HFF-Myc (cell line): ENCODE measurements at regions not wholly inside any gene's neighbourhood (a gene's known extent, or its start where the extent isn't known, plus 50 kb on each side); places are given as distances from the start of the nearest gene placed in this dataset.

Experiments used
- DNase-seq: peaks from one replicate; pipeline ENCODE4 v3.0.0-alpha.2; 2011; ENCODE audit warnings: low read depth; ENCODE audit errors: extremely low read depth
- H3K4me3 ChIP-seq: replicated peaks from 2 replicates; pipeline ENCODE4 v1.5.1; 2011; ENCODE audit warnings: low read depth, mild to moderate bottlenecking, control low read depth, low read length
- CTCF ChIP-seq: IDR thresholded peaks from 2 replicates; pipeline ENCODE4 v1.5.1; 2012; ENCODE audit warnings: mild to moderate bottlenecking, low read depth, low read length, control low read depth; ENCODE audit errors: missing control alignments

DNA sequence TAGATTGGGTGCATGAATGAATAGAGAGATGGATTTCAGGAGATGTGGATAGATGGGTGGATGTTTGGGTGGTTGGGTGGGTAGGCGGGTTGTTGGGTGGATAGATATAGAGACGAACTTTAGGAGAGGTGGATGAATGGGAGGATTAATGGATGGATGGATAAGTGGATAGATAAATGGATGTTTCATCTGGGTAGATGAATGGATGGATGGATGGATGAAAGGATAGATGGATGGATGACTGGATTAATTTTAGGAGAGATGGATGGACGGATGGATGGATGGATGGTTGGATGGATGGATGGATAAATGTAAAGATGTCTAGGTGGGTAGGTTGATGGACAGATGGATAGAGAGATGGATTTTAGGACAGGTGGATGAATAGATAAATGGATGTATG, 511.3 kb downstream of the MIAT start:
- no peak for DNase-seq
- no peak for TF ChIP-seq CTCF
- no peak overlapping the region for H3K4me3 ChIP-seq

GRCh38 chr22:27170491-27170890, 513.1 kb downstream of the MIAT start:
- no peak overlapping the region for H3K4me3 ChIP-seq
- TF ChIP-seq CTCF = no peak
- no peak for DNase-seq

DNA sequence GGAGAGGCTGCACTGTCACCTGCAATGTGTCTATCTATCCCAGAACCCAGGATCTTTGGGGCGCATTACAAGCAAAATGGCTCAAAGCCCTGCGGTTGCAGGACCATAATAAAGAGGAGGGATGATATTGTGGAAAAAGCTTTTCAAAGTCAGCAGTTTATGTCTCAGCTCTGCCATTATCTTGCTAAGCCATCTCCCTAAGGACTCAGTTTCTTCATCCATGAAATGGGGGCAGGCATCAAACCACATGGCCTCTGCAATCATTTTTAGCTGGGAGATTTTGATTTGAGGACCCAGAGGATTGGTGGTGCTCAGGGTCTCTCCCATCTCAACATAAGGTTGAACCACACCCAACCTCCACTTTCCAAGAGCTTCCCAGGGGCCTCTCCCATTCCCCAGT, 513.8 kb downstream of the MIAT start:
- TF ChIP-seq CTCF = no peak
- no peak for DNase-seq
- H3K4me3 ChIP-seq = no peak overlapping the region

DNA sequence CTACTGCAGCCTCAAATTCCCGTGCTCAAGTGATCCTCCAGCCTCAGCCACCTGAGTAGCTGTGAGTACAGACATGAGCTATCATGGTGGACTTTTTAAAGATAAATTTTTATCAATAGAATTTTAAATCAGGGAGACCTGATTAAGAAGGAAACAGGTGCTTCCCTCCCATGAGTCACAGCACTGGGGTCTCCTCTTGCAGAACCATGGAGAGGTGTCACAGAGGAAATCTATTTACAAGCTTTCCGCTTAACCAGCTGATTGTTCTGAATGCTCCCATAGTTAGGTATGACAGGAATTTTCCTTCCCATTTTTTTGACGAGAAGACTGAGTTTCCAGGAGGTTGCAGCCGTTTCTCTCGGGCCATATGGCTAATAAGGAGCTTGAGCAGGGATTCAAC, 516.1 kb downstream of the MIAT start:
- H3K4me3 ChIP-seq = no peak overlapping the region
- no peak for DNase-seq
- no peak for TF ChIP-seq CTCF

DNA sequence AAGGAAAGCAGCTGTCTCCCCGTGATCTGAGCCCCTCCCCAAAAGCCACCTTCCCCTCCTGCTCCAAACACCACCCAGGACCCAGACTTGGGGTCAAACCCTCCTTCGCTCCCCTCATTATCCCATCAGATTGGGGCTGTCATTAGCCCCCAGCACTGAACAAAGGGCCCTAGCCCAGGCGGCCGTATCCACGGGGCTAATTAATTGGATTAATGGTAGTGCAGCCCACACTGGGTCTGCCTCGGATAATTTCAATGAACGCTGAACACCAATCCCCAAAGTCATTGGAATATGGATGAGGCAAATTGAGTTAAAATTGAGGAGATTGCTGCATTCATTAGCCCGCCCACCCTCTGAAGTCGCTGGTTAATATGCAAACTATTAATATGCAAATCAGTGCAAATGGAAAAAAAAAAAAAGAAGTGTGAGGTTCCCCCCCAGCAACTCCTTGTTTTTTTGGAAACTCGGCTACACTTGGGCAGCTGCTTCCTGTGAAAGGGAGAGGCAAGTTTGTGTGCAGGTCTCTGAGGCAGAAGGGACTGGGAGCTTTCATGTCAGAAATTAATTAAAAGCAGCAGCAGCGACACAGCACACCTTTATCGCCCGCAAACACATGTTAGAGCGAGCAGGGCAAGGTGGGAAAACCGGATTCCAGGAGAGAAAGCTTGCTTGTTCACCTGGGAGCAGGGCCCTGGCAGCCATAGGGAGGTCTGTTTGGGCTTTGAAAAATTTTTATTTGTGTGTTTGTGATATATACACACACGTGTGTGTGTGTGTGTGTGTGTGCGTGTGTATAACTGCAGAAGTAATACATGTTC, 517.8 kb downstream of the MIAT start:
- no peak for DNase-seq
- no peak overlapping the region for H3K4me3 ChIP-seq
- TF ChIP-seq CTCF = no peak

DNA sequence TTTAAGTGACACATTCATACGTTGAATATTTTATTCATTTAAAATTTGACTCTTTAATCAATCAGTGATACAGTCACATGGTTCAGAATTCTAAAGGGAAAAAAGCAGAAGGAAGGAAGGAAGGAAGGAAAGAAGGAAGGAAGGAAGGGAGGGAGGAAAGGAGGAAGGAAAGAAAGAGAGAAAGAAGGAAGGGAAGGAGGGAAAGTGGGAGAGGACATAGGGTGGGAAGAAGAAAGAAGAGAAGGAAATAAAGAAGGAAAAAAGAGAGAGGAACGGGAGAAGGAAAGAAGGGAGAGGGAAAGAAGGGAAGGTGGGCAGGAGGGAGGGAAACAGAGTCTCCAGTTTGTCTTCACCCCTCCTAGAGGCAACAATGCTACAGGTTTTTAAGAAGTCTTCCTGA, 518.6 kb downstream of the MIAT start:
- TF ChIP-seq CTCF = no peak
- DNase-seq = no peak

GRCh38 chr22:27179161-27179560, 521.8 kb downstream of the MIAT start:
- TF ChIP-seq CTCF = no peak
- no peak overlapping the region for H3K4me3 ChIP-seq
- DNase-seq = no peak

More for the DNA sequence above, 518.6 kb downstream of the MIAT start:
- no peak overlapping the region for H3K4me3 ChIP-seq
